ENCODE measurements at regions not wholly inside any gene's neighbourhood (a gene's known extent, or its start where the extent isn't known, plus 50 kb on each side); places are given as distances from the start of the nearest gene placed in this dataset.

DNA sequence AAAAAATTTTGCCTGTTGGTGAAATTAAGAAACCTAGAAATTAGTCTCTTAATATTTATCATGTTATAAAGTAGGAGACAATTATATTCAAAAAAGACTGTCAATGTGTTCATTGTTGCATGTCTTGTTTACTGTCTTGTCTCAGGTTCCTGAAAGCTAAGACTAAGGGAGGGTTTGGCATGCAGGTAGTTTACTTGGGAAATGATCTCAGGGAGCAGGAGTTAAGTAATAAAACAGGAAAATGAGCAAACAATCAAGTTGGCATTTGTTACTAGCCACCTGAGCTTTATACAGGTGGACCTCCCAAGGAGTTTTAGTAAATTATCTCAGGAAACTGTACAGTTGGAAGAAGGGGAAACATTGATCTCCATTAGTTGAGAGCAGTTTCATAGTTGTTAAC, 188.0 kb upstream of the MDGA2 start:
- TF ChIP-seq, protein P1, sequence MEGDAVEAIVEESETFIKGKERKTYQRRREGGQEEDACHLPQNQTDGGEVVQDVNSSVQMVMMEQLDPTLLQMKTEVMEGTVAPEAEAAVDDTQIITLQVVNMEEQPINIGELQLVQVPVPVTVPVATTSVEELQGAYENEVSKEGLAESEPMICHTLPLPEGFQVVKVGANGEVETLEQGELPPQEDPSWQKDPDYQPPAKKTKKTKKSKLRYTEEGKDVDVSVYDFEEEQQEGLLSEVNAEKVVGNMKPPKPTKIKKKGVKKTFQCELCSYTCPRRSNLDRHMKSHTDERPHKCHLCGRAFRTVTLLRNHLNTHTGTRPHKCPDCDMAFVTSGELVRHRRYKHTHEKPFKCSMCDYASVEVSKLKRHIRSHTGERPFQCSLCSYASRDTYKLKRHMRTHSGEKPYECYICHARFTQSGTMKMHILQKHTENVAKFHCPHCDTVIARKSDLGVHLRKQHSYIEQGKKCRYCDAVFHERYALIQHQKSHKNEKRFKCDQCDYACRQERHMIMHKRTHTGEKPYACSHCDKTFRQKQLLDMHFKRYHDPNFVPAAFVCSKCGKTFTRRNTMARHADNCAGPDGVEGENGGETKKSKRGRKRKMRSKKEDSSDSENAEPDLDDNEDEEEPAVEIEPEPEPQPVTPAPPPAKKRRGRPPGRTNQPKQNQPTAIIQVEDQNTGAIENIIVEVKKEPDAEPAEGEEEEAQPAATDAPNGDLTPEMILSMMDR (IDR thresholded peaks at IDR 0.05; ENCODE audit: low read depth, low read length, missing input control): no peak
- no peak for TF ChIP-seq HNF4G (IDR thresholded peaks at IDR 0.05)
- TF ChIP-seq, protein P2, sequence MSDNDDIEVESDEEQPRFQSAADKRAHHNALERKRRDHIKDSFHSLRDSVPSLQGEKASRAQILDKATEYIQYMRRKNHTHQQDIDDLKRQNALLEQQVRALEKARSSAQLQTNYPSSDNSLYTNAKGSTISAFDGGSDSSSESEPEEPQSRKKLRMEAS (IDR thresholded peaks at IDR 0.05): no peak
- no peak for TF ChIP-seq TAF1 (conservative IDR thresholded peaks at IDR 0.05)
- TF ChIP-seq EGR1 (IDR thresholded peaks at IDR 0.05; ENCODE audit: low read depth in 2 of 2): no peak
- TF ChIP-seq, protein P3, sequence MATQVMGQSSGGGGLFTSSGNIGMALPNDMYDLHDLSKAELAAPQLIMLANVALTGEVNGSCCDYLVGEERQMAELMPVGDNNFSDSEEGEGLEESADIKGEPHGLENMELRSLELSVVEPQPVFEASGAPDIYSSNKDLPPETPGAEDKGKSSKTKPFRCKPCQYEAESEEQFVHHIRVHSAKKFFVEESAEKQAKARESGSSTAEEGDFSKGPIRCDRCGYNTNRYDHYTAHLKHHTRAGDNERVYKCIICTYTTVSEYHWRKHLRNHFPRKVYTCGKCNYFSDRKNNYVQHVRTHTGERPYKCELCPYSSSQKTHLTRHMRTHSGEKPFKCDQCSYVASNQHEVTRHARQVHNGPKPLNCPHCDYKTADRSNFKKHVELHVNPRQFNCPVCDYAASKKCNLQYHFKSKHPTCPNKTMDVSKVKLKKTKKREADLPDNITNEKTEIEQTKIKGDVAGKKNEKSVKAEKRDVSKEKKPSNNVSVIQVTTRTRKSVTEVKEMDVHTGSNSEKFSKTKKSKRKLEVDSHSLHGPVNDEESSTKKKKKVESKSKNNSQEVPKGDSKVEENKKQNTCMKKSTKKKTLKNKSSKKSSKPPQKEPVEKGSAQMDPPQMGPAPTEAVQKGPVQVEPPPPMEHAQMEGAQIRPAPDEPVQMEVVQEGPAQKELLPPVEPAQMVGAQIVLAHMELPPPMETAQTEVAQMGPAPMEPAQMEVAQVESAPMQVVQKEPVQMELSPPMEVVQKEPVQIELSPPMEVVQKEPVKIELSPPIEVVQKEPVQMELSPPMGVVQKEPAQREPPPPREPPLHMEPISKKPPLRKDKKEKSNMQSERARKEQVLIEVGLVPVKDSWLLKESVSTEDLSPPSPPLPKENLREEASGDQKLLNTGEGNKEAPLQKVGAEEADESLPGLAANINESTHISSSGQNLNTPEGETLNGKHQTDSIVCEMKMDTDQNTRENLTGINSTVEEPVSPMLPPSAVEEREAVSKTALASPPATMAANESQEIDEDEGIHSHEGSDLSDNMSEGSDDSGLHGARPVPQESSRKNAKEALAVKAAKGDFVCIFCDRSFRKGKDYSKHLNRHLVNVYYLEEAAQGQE (IDR thresholded peaks at IDR 0.05): no peak
- no peak for TF ChIP-seq RAD21 (IDR thresholded peaks at IDR 0.05)
- TF ChIP-seq GABPA (IDR thresholded peaks at IDR 0.05 in 1 of 2, conservative IDR thresholded peaks at IDR 0.05 in 1 of 2): no peak
- TF ChIP-seq RXRA (IDR thresholded peaks at IDR 0.05): no peak
